Osteoblast (primary cell): ENCODE measurements at regions not wholly inside any gene's neighbourhood (a gene's known extent, or its start where the extent isn't known, plus 50 kb on each side); places are given as distances from the start of the nearest gene placed in this dataset.

Experiments
- DNase-seq: peaks from one replicate; pipeline ENCODE4 v3.0.0; 2011; ENCODE audit warnings: low spot score, mixed read lengths; ENCODE audit not compliant: insufficient read length; ENCODE audit errors: missing footprints
- H2AFZ ChIP-seq: 2 replicates; pipeline ENCODE4 v1.6.0; 2011; ENCODE audit warnings: mild to moderate bottlenecking, low read length
- H3K27ac ChIP-seq: 2 replicates; pipeline ENCODE4 v1.5.1; 2011; ENCODE audit warnings: mild to moderate bottlenecking, low read depth, low read length, moderate library complexity
- H3K27me3 ChIP-seq: 2 replicates; pipeline ENCODE4 v1.6.0; 2012; ENCODE audit warnings: mild to moderate bottlenecking, control low read depth, inconsistent platforms, low read length, moderate library complexity; ENCODE audit not compliant: insufficient read depth
- H3K36me3 ChIP-seq: 2 replicates; pipeline ENCODE4 v1.5.1; 2011; ENCODE audit warnings: mild to moderate bottlenecking, low read length, control low read depth, moderate library complexity; ENCODE audit not compliant: insufficient read depth
- H3K4me1 ChIP-seq: 2 replicates; pipeline ENCODE4 v1.5.1; 2011; ENCODE audit warnings: mild to moderate bottlenecking, low read length, control low read depth, moderate library complexity; ENCODE audit not compliant: insufficient read depth
- H3K4me2 ChIP-seq: 2 replicates; pipeline ENCODE4 v1.6.0; 2011; ENCODE audit warnings: mild to moderate bottlenecking, low read length; ENCODE audit not compliant: insufficient read depth
- H3K4me3 ChIP-seq: fragments of 200-600 bp; sonication (generic); 3 replicates; pipeline ENCODE4 v1.5.1; 2012; ENCODE audit warnings: mild to moderate bottlenecking, low read length, inconsistent platforms; ENCODE audit not compliant: insufficient read depth
- H3K79me2 ChIP-seq: 2 replicates; pipeline ENCODE4 v1.6.0; 2012; ENCODE audit warnings: mild to moderate bottlenecking, low read length, control low read depth, inconsistent platforms; ENCODE audit not compliant: insufficient read depth
- H3K9me3 ChIP-seq: 2 replicates; pipeline ENCODE4 v1.5.1; 2011; ENCODE audit warnings: low read depth, low read length, control low read depth
- H4K20me1 ChIP-seq: 2 replicates; pipeline ENCODE4 v1.6.0; 2012; ENCODE audit warnings: mild to moderate bottlenecking, low read length, control low read depth; ENCODE audit not compliant: insufficient read depth
- TF ChIP-seq, protein P1 (sequence below): IDR thresholded peaks from 2 replicates; pipeline ENCODE4 v1.5.1; 2011; ENCODE audit warnings: mild to moderate bottlenecking, low read depth, low read length, moderate library complexity; ENCODE audit errors: extremely low read depth

DNA sequence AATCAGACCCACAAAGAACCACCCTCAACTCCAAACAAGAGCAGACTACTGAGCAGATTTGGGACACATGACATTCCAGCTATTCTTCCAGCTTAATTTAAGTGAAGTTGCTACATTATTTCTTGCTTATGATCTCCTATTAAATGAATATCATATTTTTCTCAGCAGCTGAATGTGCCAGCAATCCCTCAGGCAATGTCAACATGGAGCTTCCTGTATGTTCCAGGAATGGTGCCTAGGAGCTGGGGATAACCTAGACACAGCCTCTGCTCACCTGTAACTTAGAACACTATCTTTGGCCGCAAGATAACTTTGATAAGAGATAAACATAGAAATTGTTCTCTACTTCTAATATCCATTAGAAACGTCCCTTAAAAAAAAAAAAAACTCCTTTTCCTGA lies 274.4 kb upstream of the RASGEF1B start:
- H3K27me3 ChIP-seq, result no peaks in the 10 kb centered on the region
- H3K27ac ChIP-seq, result no peak overlapping the region
- no peak for DNase-seq
- H3K4me2 ChIP-seq, result no peak overlapping the region
- no peaks in the 10 kb centered on the region for H3K36me3 ChIP-seq
- H2AFZ ChIP-seq, result no peak overlapping the region
- no peaks in the 10 kb centered on the region for H3K79me2 ChIP-seq
- H3K4me3 ChIP-seq, result no peak overlapping the region
- TF ChIP-seq, protein P1, sequence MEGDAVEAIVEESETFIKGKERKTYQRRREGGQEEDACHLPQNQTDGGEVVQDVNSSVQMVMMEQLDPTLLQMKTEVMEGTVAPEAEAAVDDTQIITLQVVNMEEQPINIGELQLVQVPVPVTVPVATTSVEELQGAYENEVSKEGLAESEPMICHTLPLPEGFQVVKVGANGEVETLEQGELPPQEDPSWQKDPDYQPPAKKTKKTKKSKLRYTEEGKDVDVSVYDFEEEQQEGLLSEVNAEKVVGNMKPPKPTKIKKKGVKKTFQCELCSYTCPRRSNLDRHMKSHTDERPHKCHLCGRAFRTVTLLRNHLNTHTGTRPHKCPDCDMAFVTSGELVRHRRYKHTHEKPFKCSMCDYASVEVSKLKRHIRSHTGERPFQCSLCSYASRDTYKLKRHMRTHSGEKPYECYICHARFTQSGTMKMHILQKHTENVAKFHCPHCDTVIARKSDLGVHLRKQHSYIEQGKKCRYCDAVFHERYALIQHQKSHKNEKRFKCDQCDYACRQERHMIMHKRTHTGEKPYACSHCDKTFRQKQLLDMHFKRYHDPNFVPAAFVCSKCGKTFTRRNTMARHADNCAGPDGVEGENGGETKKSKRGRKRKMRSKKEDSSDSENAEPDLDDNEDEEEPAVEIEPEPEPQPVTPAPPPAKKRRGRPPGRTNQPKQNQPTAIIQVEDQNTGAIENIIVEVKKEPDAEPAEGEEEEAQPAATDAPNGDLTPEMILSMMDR, result no peak
- no peaks in the 10 kb centered on the region for H4K20me1 ChIP-seq
- H3K4me1 ChIP-seq, result no peaks in the 10 kb centered on the region
- H3K9me3 ChIP-seq, result no peaks in the 10 kb centered on the region

GRCh38 chr4:81745050-81745449 lies 273.3 kb upstream of the RASGEF1B start:
- Histone ChIP-seq H3K9me3 (no peaks in the 10 kb centered on the region), H3K36me3 (no peaks in the 10 kb centered on the region), H4K20me1 (no peaks in the 10 kb centered on the region), H3K4me2 (no peak overlapping the region), H2AFZ (no peak overlapping the region), H3K4me1 (no peaks in the 10 kb centered on the region), H3K4me3 (no peak overlapping the region), H3K27me3 (no peaks in the 10 kb centered on the region), H3K27ac (no peak overlapping the region), H3K79me2 (no peaks in the 10 kb centered on the region)
- TF ChIP-seq, protein P1, result no peak
- no peak for DNase-seq

- H4K20me1 ChIP-seq, result no peaks in the 10 kb centered on the region
- H3K27me3 ChIP-seq, result no peaks in the 10 kb centered on the region
- TF ChIP-seq, protein P1, result no peak
- H3K4me3 ChIP-seq, result no peak overlapping the region
- no peak overlapping the region for H3K27ac ChIP-seq
- no peaks in the 10 kb centered on the region for H3K79me2 ChIP-seq
- H3K9me3 ChIP-seq, result no peaks in the 10 kb centered on the region
- H2AFZ ChIP-seq, result no peak overlapping the region
- H3K36me3 ChIP-seq, result no peaks in the 10 kb centered on the region
- H3K4me1 ChIP-seq, result no peaks in the 10 kb centered on the region
- no peak overlapping the region for H3K4me2 ChIP-seq
- DNase-seq, result no peak
These were observed 272.2 kb upstream of the RASGEF1B start for GRCh38 chr4:81743731-81744435.

DNA sequence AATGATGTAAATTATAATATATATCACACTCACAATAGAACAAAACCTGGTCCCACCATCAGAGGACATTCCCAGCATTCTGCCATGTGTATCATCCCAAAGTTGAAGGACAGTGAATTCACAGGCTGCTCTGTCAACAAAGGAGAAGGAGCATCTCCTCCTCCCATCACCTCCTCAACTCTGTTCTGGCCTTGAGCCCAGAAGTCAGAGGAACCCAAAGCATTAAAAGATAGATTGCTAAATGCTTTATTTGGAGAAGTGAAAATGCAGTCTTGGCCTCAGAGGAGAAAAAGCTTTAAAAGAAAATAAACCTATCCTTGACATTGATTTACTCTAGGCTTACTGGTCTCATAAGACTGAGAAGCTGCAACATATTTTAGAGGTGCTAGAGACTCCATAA lies 268.8 kb upstream of the RASGEF1B start:
- H4K20me1 ChIP-seq, result no peaks in the 10 kb centered on the region
- H2AFZ ChIP-seq, result no peak overlapping the region
- no peak overlapping the region for H3K4me3 ChIP-seq
- H3K27ac ChIP-seq, result no peak overlapping the region
- no peak for DNase-seq
- H3K9me3 ChIP-seq, result no peaks in the 10 kb centered on the region
- H3K27me3 ChIP-seq, result no peaks in the 10 kb centered on the region
- H3K4me2 ChIP-seq, result no peak overlapping the region
- no peaks in the 10 kb centered on the region for H3K36me3 ChIP-seq
- TF ChIP-seq, protein P1, result no peak
- no peaks in the 10 kb centered on the region for H3K4me1 ChIP-seq
- no peaks in the 10 kb centered on the region for H3K79me2 ChIP-seq
